ENCODE measurements at regions not wholly inside any gene's neighbourhood (a gene's known extent, or its start where the extent isn't known, plus 50 kb on each side); places are given as distances from the start of the nearest gene placed in this dataset.

GRCh38 chr14:99323603-99324185, 51.7 kb upstream of the BCL11B start:
- Histone ChIP-seq H2BK20ac (ENCODE audit: low read length) (no peak overlapping the region), H3K27ac (ENCODE audit: low read depth, low read length) (no peak overlapping the region), H3K79me2 (ENCODE audit: control insufficient read depth in 1 of 2, insufficient read depth in 2 of 2, low read length in 2 of 2) (no peaks in the 10 kb centered on the region), H3K4me3 (ENCODE audit: extremely low read depth in 1 of 4, insufficient read depth in 2 of 4, low read depth in 3 of 4, low read length in 4 of 4) (no peak overlapping the region), H3K79me1 (ENCODE audit: low read depth, low read length) (no peaks in the 10 kb centered on the region), H2BK5ac (ENCODE audit: low read depth, low read length) (no peak overlapping the region), H3K27me3 (replicated peaks in 1 of 4; ENCODE audit: control insufficient read depth in 3 of 4, extremely low read depth in 1 of 4, insufficient read depth in 3 of 4, low read length in 3 of 4) (no peaks in the 10 kb centered on the region; a peak in 1 of 7 replicates), H4K91ac (replicated peaks; ENCODE audit: insufficient read length, low read length) (no peak overlapping the region), H2BK15ac (ENCODE audit: low read length) (peak overlapping the region; percentile 46; the same call in 1 of the 2 replicates), H2BK120ac (replicated peaks; ENCODE audit: low read depth, low read length) (no peak overlapping the region), H4K20me1 (replicated peaks in 1 of 2; ENCODE audit: control insufficient read depth in 1 of 2, insufficient read depth in 2 of 2, low read length in 2 of 2) (peaks cover 0 to 2% of the 10 kb centered on the region in 2 experiments), H3K18ac (ENCODE audit: extremely low read depth, low read length) (no peak overlapping the region), H3K9ac (replicated peaks in 1 of 4; ENCODE audit: extremely low read depth in 1 of 4, low read depth in 3 of 4, low read length in 3 of 4) (no peak overlapping the region), H2AK5ac (ENCODE audit: low read depth, low read length) (no peak overlapping the region; the same call in 1 of the 2 replicates), H3K4me2 (ENCODE audit: insufficient read depth in 1 of 2, low read depth in 2 of 2, low read length in 2 of 2) (no peak overlapping the region), H3K36me3 (ENCODE audit: control insufficient read depth in 2 of 4, insufficient read depth in 4 of 4, low read length in 3 of 4) (no peaks in the 10 kb centered on the region), H3K23me2 (ENCODE audit: low read depth, low read length) (no peaks in the 10 kb centered on the region), H3K4me1 (replicated peaks in 1 of 4; ENCODE audit: control insufficient read depth in 3 of 4, insufficient read depth in 4 of 4, low read length in 3 of 4) (peaks cover 0 to 7% (median 2%) of the 10 kb centered on the region in 4 experiments; a peak in 6 of 7 replicates), H3K4ac (replicated peaks; ENCODE audit: insufficient read length, low read depth, low read length) (no peak overlapping the region), H3K56ac (replicated peaks; ENCODE audit: insufficient read length, low read depth, low read length) (no peak overlapping the region), H3K23ac (ENCODE audit: insufficient read length) (no peak overlapping the region), H3K14ac (ENCODE audit: insufficient read length) (no peak overlapping the region), H3K9me3 (ENCODE audit: insufficient read depth in 2 of 2, low read depth in 1 of 2, low read length in 1 of 2) (no peaks in the 10 kb centered on the region), H4K8ac (ENCODE audit: extremely low read depth, insufficient read depth, low read length) (no peak overlapping the region), H4K5ac (ENCODE audit: insufficient read length, low read depth, low read length) (no peak overlapping the region), H2AFZ (ENCODE audit: low read length) (no peak overlapping the region), H2BK12ac (ENCODE audit: low read depth, low read length) (peak overlapping the region; percentile 39; the same call in 1 of the 2 replicates)
- DNase-seq (ENCODE audit: low read depth in 1 of 2, low spot score in 2 of 2) = peak in 1 of 2 experiments; percentile 50
- ChIA-PET POLR2A (ENCODE audit: partially characterized antibody) (no interaction called here), CTCF (ENCODE audit: partially characterized antibody) (interaction anchor here (0.9 to 3.9 kb wide), 6 partner anchors 10 to 111 kb away, joined by 3 to 19 read pairs (median 6); no protein-coding TSS in a partner anchor)
- no peak for TF ChIP-seq SUZ12 (IDR thresholded peaks at IDR 0.05; ENCODE audit: low read length)
- no peak for TF ChIP-seq KDM4A (IDR thresholded peaks at IDR 0.05; ENCODE audit: low read depth, low read length, severe bottlenecking)
- TF ChIP-seq ATF2 (IDR thresholded peaks at IDR 0.05; ENCODE audit: low read length) = no peak
- TF ChIP-seq TAF1 (IDR thresholded peaks at IDR 0.05; ENCODE audit: low read depth, low read length) = no peak
- no peak for TF ChIP-seq RBBP5 (IDR thresholded peaks at IDR 0.05; ENCODE audit: borderline replicate concordance, low read depth, low read length)
- peak; percentile 24 to 41; a peak in 3 of 4 replicates for TF ChIP-seq RAD21 (IDR thresholded peaks at IDR 0.05 in 1 of 2, conservative IDR thresholded peaks at IDR 0.05 in 1 of 2; ENCODE audit: low read depth in 2 of 2, low read length in 2 of 2)
- TF ChIP-seq CTCF (IDR thresholded peaks at IDR 0.05; ENCODE audit: control extremely low read depth in 1 of 3, insufficient read depth in 1 of 3, low read depth in 1 of 3, low read length in 3 of 3) = peak; percentile 8 to 36 (median 30)
- no peak for TF ChIP-seq SP4 (IDR thresholded peaks at IDR 0.05; ENCODE audit: low read length)
- WGBS, 2 experiments (ENCODE audit: extremely low coverage in 1 of 2, insufficient coverage in 1 of 2, insufficient read length in 1 of 2, insufficient replicate concordance in 2 of 2, low coverage in 1 of 2, low lambda C conversion rate in 2 of 2, missing lambda C conversion rate in 1 of 2) = 86% methylated on average over 13 of the region's 14 CpGs; no CpG with 5 or more reads in 1 of the 2 experiments
- no peak for FAIRE-seq
